H1 (cell line): ENCODE measurements at regions not wholly inside any gene's neighbourhood (a gene's known extent, or its start where the extent isn't known, plus 50 kb on each side); places are given as distances from the start of the nearest gene placed in this dataset.
A peak's percentile ranks its signal among the peaks of the same experiment; 100 is the strongest.

Experiments used
- CTCF ChIA-PET: fragments of 300-600 bp; sonication (Branson Sonifier 250); formaldehyde crosslinking; loops from one replicate; lab custom pipeline; 2021; ENCODE audit not compliant: partially characterized antibody; lab: Charles Lee
- POLR2A ChIA-PET: fragments of 300-600 bp; sonication (Branson Sonifier 250); formaldehyde crosslinking; loops from one replicate; lab custom pipeline; 2021; ENCODE audit warnings: inconsistent platforms; ENCODE audit not compliant: partially characterized antibody; lab: Charles Lee
- DNase-seq, 2 experiments: peaks; one replicate each; pipeline versions ENCODE4 v3.0.0 to v3.0.0-alpha.2; 2010 to 2022; ENCODE audit warnings: low spot score in 2 of 2, low read depth in 1 of 2, mixed read lengths in 1 of 2
- FAIRE-seq: peaks from 2 replicates; lab custom pipeline; 2011; peaks lifted over from hg19 to GRCh38; lab: Jason Lieb, UNC
- H2AFZ ChIP-seq: 2 replicates; pipeline ENCODE4 v1.8.1; 2012; ENCODE audit warnings: low read length, inconsistent platforms
- H2AK5ac ChIP-seq: 2 replicates; pipeline ENCODE4 v1.6.1; 2013; ENCODE audit warnings: low read depth, low read length
- H2BK120ac ChIP-seq: replicated peaks from 2 replicates; pipeline ENCODE3; 2013; ENCODE audit warnings: low read depth, low read length, inconsistent platforms
- H2BK12ac ChIP-seq: 2 replicates; pipeline ENCODE4 v1.6.1; 2013; ENCODE audit warnings: low read depth, low read length
- H2BK15ac ChIP-seq: 2 replicates; pipeline ENCODE4 v1.6.1; 2013; ENCODE audit warnings: low read length
- H2BK20ac ChIP-seq: 2 replicates; pipeline ENCODE4 v1.6.1; 2013; ENCODE audit warnings: low read length
- H2BK5ac ChIP-seq: 2 replicates; pipeline ENCODE4 v1.6.1; 2013; ENCODE audit warnings: low read depth, low read length
- H3K14ac ChIP-seq: 2 replicates; pipeline ENCODE4 v1.6.1; 2013; ENCODE audit warnings: inconsistent platforms; ENCODE audit not compliant: insufficient read length
- H3K18ac ChIP-seq: 2 replicates; pipeline ENCODE4 v1.6.1; 2013; ENCODE audit warnings: low read length; ENCODE audit errors: extremely low read depth
- H3K23ac ChIP-seq: 2 replicates; pipeline ENCODE4 v1.6.1; 2013; ENCODE audit warnings: inconsistent platforms; ENCODE audit not compliant: insufficient read length
- H3K23me2 ChIP-seq: 2 replicates; pipeline ENCODE4 v1.6.1; 2013; ENCODE audit warnings: low read depth, low read length
- H3K27ac ChIP-seq: 2 replicates; pipeline ENCODE4 v1.6.1; 2011; ENCODE audit warnings: low read depth, low read length, inconsistent platforms
- H3K27me3 ChIP-seq, 4 experiments: replicated peaks in 1 of 4; 1 replicate in 1 of 4; 2 replicates in 3 of 4; pipeline versions ENCODE4 v1.6.1 to v1.8.1; 2011 to 2013; ENCODE audit warnings: low read length in 3 of 4, mild to moderate bottlenecking in 3 of 4, inconsistent platforms in 2 of 4, mixed read lengths in 2 of 4, moderate library complexity in 1 of 4; ENCODE audit not compliant: control insufficient read depth in 3 of 4, insufficient read depth in 3 of 4; ENCODE audit errors: extremely low read depth in 1 of 4
- H3K36me3 ChIP-seq, 4 experiments: 2 replicates each; pipeline versions ENCODE4 v1.6.1 to v1.8.1; 2011 to 2013; ENCODE audit warnings: mild to moderate bottlenecking in 4 of 4, low read length in 3 of 4, moderate library complexity in 2 of 4, control low read depth in 1 of 4, inconsistent platforms in 1 of 4; ENCODE audit not compliant: insufficient read depth in 4 of 4, control insufficient read depth in 2 of 4
- H3K4ac ChIP-seq: replicated peaks from 2 replicates; pipeline ENCODE3; 2013; ENCODE audit warnings: low read length, low read depth, mixed read lengths, inconsistent platforms; ENCODE audit not compliant: insufficient read length
- H3K4me1 ChIP-seq, 4 experiments: replicated peaks in 1 of 4; 1 replicate in 1 of 4; 2 replicates in 3 of 4; pipeline versions ENCODE4 v1.6.1 to v1.8.1; 2011 to 2013; ENCODE audit warnings: low read length in 3 of 4, inconsistent platforms in 2 of 4, mixed read lengths in 1 of 4; ENCODE audit not compliant: insufficient read depth in 4 of 4, control insufficient read depth in 3 of 4
- H3K4me2 ChIP-seq, 2 experiments: 2 replicates each; pipeline versions ENCODE4 v1.6.1 to v1.8.1; 2011 to 2013; ENCODE audit warnings: low read depth in 2 of 2, low read length in 2 of 2, control low read depth in 1 of 2, inconsistent platforms in 1 of 2, mild to moderate bottlenecking in 1 of 2; ENCODE audit not compliant: insufficient read depth in 1 of 2
- H3K4me3 ChIP-seq, 4 experiments: fragments of 200-600, 300-600 bp in 1 of 4; sonication (generic), shearing (Covaris generic), sonication (Bioruptor Twin) in 1 of 4; 2 replicates each; pipeline versions ENCODE4 v1.5.1 to v1.8.1; 2011 to 2016; ENCODE audit warnings: low read length in 4 of 4, low read depth in 3 of 4, control low read depth in 2 of 4, inconsistent platforms in 2 of 4, mild to moderate bottlenecking in 2 of 4, mixed read lengths in 1 of 4, moderate library complexity in 1 of 4; ENCODE audit not compliant: insufficient read depth in 2 of 4; ENCODE audit errors: extremely low read depth in 1 of 4
- H3K56ac ChIP-seq: replicated peaks from 2 replicates; pipeline ENCODE3; 2013; ENCODE audit warnings: low read depth, mild to moderate bottlenecking, mixed read lengths, low read length, inconsistent platforms; ENCODE audit not compliant: insufficient read length
- H3K79me1 ChIP-seq: 2 replicates; pipeline ENCODE4 v1.6.1; 2013; ENCODE audit warnings: low read depth, low read length, control low read depth
- H3K79me2 ChIP-seq, 2 experiments: 2 replicates each; pipeline versions ENCODE4 v1.6.1 to v1.8.1; 2012 to 2013; ENCODE audit warnings: low read length in 2 of 2, mild to moderate bottlenecking in 2 of 2, inconsistent platforms in 1 of 2; ENCODE audit not compliant: insufficient read depth in 2 of 2, control insufficient read depth in 1 of 2
- H3K9ac ChIP-seq, 4 experiments: replicated peaks in 1 of 4; 1 replicate in 1 of 4; 2 replicates in 3 of 4; pipeline versions ENCODE4 v1.6.1 to v1.8.1; 2011 to 2013; ENCODE audit warnings: low read depth in 3 of 4, low read length in 3 of 4, control low read depth in 2 of 4, mild to moderate bottlenecking in 2 of 4, moderate library complexity in 2 of 4, inconsistent platforms in 1 of 4; ENCODE audit errors: extremely low read depth in 1 of 4
- H3K9me3 ChIP-seq, 2 experiments: 2 replicates each; pipeline versions ENCODE4 v1.6.1 to v1.8.1; 2012 to 2013; ENCODE audit warnings: mild to moderate bottlenecking in 2 of 2, moderate library complexity in 2 of 2, control low read depth in 1 of 2, inconsistent platforms in 1 of 2, low read depth in 1 of 2, low read length in 1 of 2, mixed read lengths in 1 of 2; ENCODE audit not compliant: insufficient read depth in 2 of 2
- H4K20me1 ChIP-seq, 2 experiments: replicated peaks in 1 of 2; 2 replicates each; pipeline versions ENCODE3 to v1.8.1; 2011 to 2013; ENCODE audit warnings: inconsistent platforms in 2 of 2, low read length in 2 of 2, mild to moderate bottlenecking in 1 of 2; ENCODE audit not compliant: insufficient read depth in 2 of 2, control insufficient read depth in 1 of 2
- H4K5ac ChIP-seq: 2 replicates; pipeline ENCODE4 v1.6.1; 2013; ENCODE audit warnings: low read length, low read depth, mixed read lengths, inconsistent platforms; ENCODE audit not compliant: insufficient read length
- H4K8ac ChIP-seq: 2 replicates; pipeline ENCODE4 v1.8.0; 2013; ENCODE audit warnings: mild to moderate bottlenecking, moderate library complexity, low read length, inconsistent platforms; ENCODE audit not compliant: insufficient read depth; ENCODE audit errors: extremely low read depth
- H4K91ac ChIP-seq: replicated peaks from 2 replicates; pipeline ENCODE3; 2013; ENCODE audit warnings: low read length, mixed read lengths, inconsistent platforms; ENCODE audit not compliant: insufficient read length
- KDM1A ChIP-seq: fragments of 200-600, 300-600 bp; sonication (generic); IDR thresholded peaks from 2 replicates; pipeline ENCODE4 v1.7.1; 2016; ENCODE audit warnings: mild to moderate bottlenecking, low read length, borderline replicate concordance
- RXRA ChIP-seq: IDR thresholded peaks from 2 replicates; pipeline ENCODE4 v1.6.1; 2011; ENCODE audit warnings: low read depth, mild to moderate bottlenecking, low read length, moderate library complexity; ENCODE audit not compliant: insufficient read depth
- WGBS, 2 experiments: shearing (Covaris generic) in 1 of 2; methylation state at CpG; one replicate each; pipeline versions ENCODE4 v1.1.6 to v1.1.7; 2013 to 2015; ENCODE audit warnings: low lambda C conversion rate in 2 of 2, mixed read lengths in 2 of 2, inconsistent platforms in 1 of 2, low coverage in 1 of 2, missing lambda C conversion rate in 1 of 2; ENCODE audit not compliant: insufficient replicate concordance in 2 of 2, insufficient coverage in 1 of 2, insufficient read length in 1 of 2; ENCODE audit errors: extremely low coverage in 1 of 2, missing lambda C conversion rate in 1 of 2; 5-methylcytosine and 5-hydroxymethylcytosine counted together

- ChIA-PET CTCF (interaction anchor here (0.8 to 1.2 kb wide), 4 partner anchors 12 to 60 kb away, joined by 3 to 5 read pairs (median 4); no protein-coding TSS in a partner anchor), POLR2A (interaction anchor here (0.7 to 1.8 kb wide), 8 partner anchors 10 to 83 kb away, joined by 3 to 5 read pairs (median 4); no protein-coding TSS in a partner anchor)
- H2BK12ac ChIP-seq, result 0 out of 2 replicates have a peak overlapping the region, but pooled peaks have one; percentile 3
- H2BK120ac ChIP-seq, result no peak overlapping the region
- H3K9ac ChIP-seq, result no peak overlapping the region
- H3K4ac ChIP-seq, result no peak overlapping the region
- no peak overlapping the region for H3K4me3 ChIP-seq
- no peaks in the 10 kb centered on the region for H3K36me3 ChIP-seq
- no peak overlapping the region for H2BK5ac ChIP-seq
- H4K8ac ChIP-seq, result no peak overlapping the region
- H2BK15ac ChIP-seq, result 0 out of 2 replicates have a peak overlapping the region, but pooled peaks have one; percentile 13
- H3K14ac ChIP-seq, result no peak overlapping the region
- H3K27ac ChIP-seq, result no peak overlapping the region
- no peak for DNase-seq
- H3K18ac ChIP-seq, result no peak overlapping the region
- H4K5ac ChIP-seq, result no peak overlapping the region
- H3K23ac ChIP-seq, result no peak overlapping the region
- FAIRE-seq, result no peak
- H3K27me3 ChIP-seq, result no peaks in the 10 kb centered on the region
- 82% methylated on average over 3 of the region's 3 CpGs; no CpG with 5 or more reads in 1 of the 2 experiments for WGBS, 2 experiments
- H2AK5ac ChIP-seq, result no peak overlapping the region
- H3K4me1 ChIP-seq, result peaks cover 0 to 5% (median 1%) of the 10 kb centered on the region in 4 experiments; a peak in 4 of 7 replicates
- H2AFZ ChIP-seq, result no peak overlapping the region
- no peaks in the 10 kb centered on the region for H3K79me2 ChIP-seq
- no peaks in the 10 kb centered on the region for H3K79me1 ChIP-seq
- 0 out of 2 replicates have a peak, but pooled peaks have one; percentile 29 for TF ChIP-seq KDM1A
- no peak for TF ChIP-seq RXRA
- no peak overlapping the region for H4K91ac ChIP-seq
- no peaks in the 10 kb centered on the region for H4K20me1 ChIP-seq
- no peaks in the 10 kb centered on the region for H3K9me3 ChIP-seq
- H3K56ac ChIP-seq, result no peak overlapping the region
- H3K4me2 ChIP-seq, result no peak overlapping the region
- no peaks in the 10 kb centered on the region for H3K23me2 ChIP-seq
- H2BK20ac ChIP-seq, result peak overlapping the region; percentile 72; the same call in 1 of the 2 replicates
Measured at GRCh38 chr6:37089783-37090182, 80.2 kb upstream of the PIM1 start.
